GM23338 (cell line): ENCODE measurements at regions not wholly inside any gene's neighbourhood (a gene's known extent, or its start where the extent isn't known, plus 50 kb on each side); places are given as distances from the start of the nearest gene placed in this dataset.

Experiments
- ATAC-seq: fragments of 200-7000 bp; cut with Tn5 transposase; 3 replicates; pipeline ENCODE4 v1.9.1; 2020
- DNase-seq: peaks from one replicate; pipeline ENCODE4 v3.0.0-alpha.2; 2015; ENCODE audit warnings: low spot score
- H2AFZ ChIP-seq: fragments of 200-600 bp; sonication (generic); 2 replicates; pipeline ENCODE4 v1.8.0; 2016; ENCODE audit warnings: antibody characterized with exemption, mild to moderate bottlenecking, moderate library complexity
- H3F3A ChIP-seq: fragments of 200-600 bp; sonication (generic); replicated peaks from 2 replicates; pipeline ENCODE4 v1.8.0; 2017; ENCODE audit warnings: antibody characterized with exemption, mixed run types, low read depth
- H3K27ac ChIP-seq: fragments of 200-600 bp; sonication (generic); 2 replicates; pipeline ENCODE4 v1.6.1; 2016; ENCODE audit warnings: low read depth
- H3K27me3 ChIP-seq: fragments of 200-600 bp; sonication (generic); 2 replicates; pipeline ENCODE4 v1.8.0; 2016; ENCODE audit warnings: mild to moderate bottlenecking, mixed run types, moderate library complexity; ENCODE audit not compliant: insufficient read depth
- H3K36me3 ChIP-seq: fragments of 200-600 bp; sonication (generic); 2 replicates; pipeline ENCODE4 v1.8.0; 2016; ENCODE audit warnings: mild to moderate bottlenecking; ENCODE audit not compliant: insufficient read depth
- H3K4me1 ChIP-seq: fragments of 200-600 bp; sonication (generic); 2 replicates; pipeline ENCODE4 v1.8.0; 2016; ENCODE audit warnings: mild to moderate bottlenecking, moderate library complexity; ENCODE audit not compliant: insufficient read depth
- H3K4me2 ChIP-seq: fragments of 200-600 bp; sonication (generic); 2 replicates; pipeline ENCODE4 v1.7.1; 2017; ENCODE audit warnings: mixed run types
- H3K4me3 ChIP-seq: fragments of 200-600 bp; sonication (generic); 2 replicates; pipeline ENCODE4 v1.6.1; 2016; ENCODE audit warnings: mixed run types
- H3K79me2 ChIP-seq: fragments of 200-600 bp; sonication (generic); replicated peaks from 2 replicates; pipeline ENCODE4 v1.8.0; 2017; ENCODE audit warnings: mild to moderate bottlenecking; ENCODE audit not compliant: insufficient read depth
- H3K9me2 ChIP-seq: fragments of 200-600 bp; sonication (generic); 2 replicates; pipeline ENCODE4 v1.8.0; 2017; ENCODE audit not compliant: insufficient read depth
- H4K20me1 ChIP-seq: fragments of 200-600 bp; sonication (generic); replicated peaks from 2 replicates; pipeline ENCODE4 v1.8.0; 2017; ENCODE audit warnings: mild to moderate bottlenecking; ENCODE audit not compliant: insufficient read depth
- H3K27ac Mint-ChIP-seq: 2 replicates; pipeline ENCODE4 v1.8.0; 2020; ENCODE audit warnings: inconsistent platforms, mild to moderate bottlenecking, moderate library complexity, mixed read lengths
- H3K27me3 Mint-ChIP-seq: 3 replicates; pipeline ENCODE4 v1.8.0; 2022; ENCODE audit warnings: low read depth, mild to moderate bottlenecking, moderate library complexity, mixed read lengths, inconsistent platforms; ENCODE audit not compliant: insufficient read depth, poor library complexity
- H3K36me3 Mint-ChIP-seq: 3 replicates; pipeline ENCODE4 v1.8.0; 2021; ENCODE audit warnings: low read depth, mild to moderate bottlenecking, inconsistent platforms, moderate library complexity, mixed read lengths
- H3K4me1 Mint-ChIP-seq: 3 replicates; pipeline ENCODE4 v1.8.0; 2020; ENCODE audit warnings: mild to moderate bottlenecking, inconsistent platforms, mixed read lengths
- H3K4me3 Mint-ChIP-seq: 3 replicates; pipeline ENCODE4 v1.8.0; 2021; ENCODE audit warnings: moderate library complexity, mild to moderate bottlenecking, inconsistent platforms, mixed read lengths
- H3K9me3 Mint-ChIP-seq: 3 replicates; pipeline ENCODE4 v1.8.0; 2020; ENCODE audit warnings: moderate library complexity, mild to moderate bottlenecking, inconsistent platforms, mixed read lengths
- CREB1 ChIP-seq: fragments of 250-450 bp; sonication (Bioruptor Pico); IDR thresholded peaks from 2 replicates; pipeline ENCODE4 v1.5.0; 2020; ENCODE audit warnings: low read depth, mild to moderate bottlenecking, moderate library complexity
- EZH2 ChIP-seq: fragments of 200-600 bp; sonication (generic); IDR thresholded peaks from one replicate; pipeline ENCODE4 v1.8.0; 2017; ENCODE audit warnings: antibody characterized with exemption, mild to moderate bottlenecking, low read depth; ENCODE audit not compliant: unreplicated experiment
- EZH2phosphoT487 ChIP-seq: fragments of 200-600 bp; sonication (generic); IDR thresholded peaks from one replicate; pipeline ENCODE4 v1.8.1; 2018; ENCODE audit warnings: antibody characterized with exemption; ENCODE audit not compliant: unreplicated experiment
- ZNF114 ChIP-seq: fragments of 250-450 bp; sonication (Bioruptor Pico); IDR thresholded peaks from 2 replicates; pipeline ENCODE4 v1.5.0; 2020; ENCODE audit warnings: mild to moderate bottlenecking, moderate library complexity
- ZNF331 ChIP-seq: fragments of 250-450 bp; sonication (Bioruptor Pico); IDR thresholded peaks from 2 replicates; pipeline ENCODE4 v1.5.0; 2020; ENCODE audit warnings: low read depth, mild to moderate bottlenecking, moderate library complexity
- TF ChIP-seq, protein P1 (sequence below): IDR thresholded peaks from 2 replicates; pipeline ENCODE4 v1.6.1; 2016; ENCODE audit warnings: antibody characterized with exemption
- TF ChIP-seq, protein P2 (sequence below), 2 experiments: fragments of 200-600 bp in 1 of 2; sonication (generic) in 1 of 2; conservative IDR thresholded peaks; 2 replicates each; pipeline versions ENCODE4 v1.5.1 to v1.6.1; 2016 to 2017; ENCODE audit warnings: antibody characterized with exemption in 2 of 2, low read depth in 2 of 2, mild to moderate bottlenecking in 2 of 2, moderate library complexity in 1 of 2

DNA sequence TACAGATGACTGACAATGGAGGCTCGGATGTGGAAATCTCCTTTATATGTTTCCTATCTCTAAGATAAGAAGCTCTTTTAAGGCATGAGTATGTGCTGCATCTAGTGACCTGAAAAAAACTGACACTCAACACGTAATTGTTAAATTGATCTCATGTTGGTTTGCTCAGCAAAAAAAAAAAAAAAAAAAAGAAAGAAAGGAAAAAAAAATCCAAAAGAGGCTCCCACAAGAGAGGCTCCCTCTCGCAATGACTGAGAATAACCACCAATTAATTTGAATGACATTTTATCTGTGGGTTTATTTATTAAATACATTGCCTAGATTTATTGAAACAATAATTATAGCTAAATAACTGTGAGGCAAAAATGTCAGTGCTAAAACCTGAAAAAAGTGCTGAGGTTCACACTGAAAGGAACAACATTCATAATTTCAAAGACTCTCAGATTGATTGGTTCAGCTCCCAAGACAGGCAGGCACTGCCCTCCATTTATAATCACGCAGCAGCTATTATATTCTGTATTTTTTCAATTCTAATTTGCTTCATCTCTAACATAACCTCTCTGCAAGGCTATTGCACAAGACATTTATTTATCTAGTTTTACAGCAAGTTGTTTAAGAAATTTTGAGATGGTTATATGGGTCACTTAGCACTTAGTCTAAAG is 184.5 kb upstream of the TMPRSS15 start (continued):
- TF ChIP-seq, protein P1, sequence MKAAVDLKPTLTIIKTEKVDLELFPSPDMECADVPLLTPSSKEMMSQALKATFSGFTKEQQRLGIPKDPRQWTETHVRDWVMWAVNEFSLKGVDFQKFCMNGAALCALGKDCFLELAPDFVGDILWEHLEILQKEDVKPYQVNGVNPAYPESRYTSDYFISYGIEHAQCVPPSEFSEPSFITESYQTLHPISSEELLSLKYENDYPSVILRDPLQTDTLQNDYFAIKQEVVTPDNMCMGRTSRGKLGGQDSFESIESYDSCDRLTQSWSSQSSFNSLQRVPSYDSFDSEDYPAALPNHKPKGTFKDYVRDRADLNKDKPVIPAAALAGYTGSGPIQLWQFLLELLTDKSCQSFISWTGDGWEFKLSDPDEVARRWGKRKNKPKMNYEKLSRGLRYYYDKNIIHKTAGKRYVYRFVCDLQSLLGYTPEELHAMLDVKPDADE: no peak
- TF ChIP-seq CREB1 (CRISPR knock-in tag): no peak
- TF ChIP-seq, protein P2, sequence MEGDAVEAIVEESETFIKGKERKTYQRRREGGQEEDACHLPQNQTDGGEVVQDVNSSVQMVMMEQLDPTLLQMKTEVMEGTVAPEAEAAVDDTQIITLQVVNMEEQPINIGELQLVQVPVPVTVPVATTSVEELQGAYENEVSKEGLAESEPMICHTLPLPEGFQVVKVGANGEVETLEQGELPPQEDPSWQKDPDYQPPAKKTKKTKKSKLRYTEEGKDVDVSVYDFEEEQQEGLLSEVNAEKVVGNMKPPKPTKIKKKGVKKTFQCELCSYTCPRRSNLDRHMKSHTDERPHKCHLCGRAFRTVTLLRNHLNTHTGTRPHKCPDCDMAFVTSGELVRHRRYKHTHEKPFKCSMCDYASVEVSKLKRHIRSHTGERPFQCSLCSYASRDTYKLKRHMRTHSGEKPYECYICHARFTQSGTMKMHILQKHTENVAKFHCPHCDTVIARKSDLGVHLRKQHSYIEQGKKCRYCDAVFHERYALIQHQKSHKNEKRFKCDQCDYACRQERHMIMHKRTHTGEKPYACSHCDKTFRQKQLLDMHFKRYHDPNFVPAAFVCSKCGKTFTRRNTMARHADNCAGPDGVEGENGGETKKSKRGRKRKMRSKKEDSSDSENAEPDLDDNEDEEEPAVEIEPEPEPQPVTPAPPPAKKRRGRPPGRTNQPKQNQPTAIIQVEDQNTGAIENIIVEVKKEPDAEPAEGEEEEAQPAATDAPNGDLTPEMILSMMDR (conservative IDR thresholded peaks at IDR 0.05; ENCODE audit: low read depth in 2 of 2): no peak

DNA sequence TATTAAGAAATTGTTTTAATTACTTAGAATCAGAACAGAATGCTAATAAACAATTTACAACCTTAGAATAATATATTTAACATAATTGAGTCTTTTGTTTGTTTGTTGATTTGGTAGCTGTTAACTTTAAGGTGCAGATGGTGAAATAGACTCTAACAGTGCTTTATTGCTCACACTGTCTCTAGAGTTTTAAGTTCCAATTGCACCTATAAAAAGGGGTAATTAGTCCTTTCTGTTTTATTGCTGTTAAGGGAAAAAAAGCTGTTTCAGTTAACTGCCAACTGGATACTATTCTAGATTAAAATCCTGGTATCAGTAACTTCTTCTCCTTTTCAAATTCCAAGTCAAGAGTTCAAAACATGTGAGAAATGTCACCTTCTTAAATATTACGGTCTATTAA is 197.6 kb upstream of the TMPRSS15 start:
- no peak for ATAC-seq
- H3K79me2 ChIP-seq: no peaks in the 10 kb centered on the region
- no peak overlapping the region for H3K27ac Mint-ChIP-seq
- H3K9me2 ChIP-seq: 0 out of 2 replicates have a peak, but pooled peaks cover 4% of the 10 kb centered on the region
- H3K36me3 ChIP-seq: no peaks in the 10 kb centered on the region
- no peak overlapping the region for H3K4me3 Mint-ChIP-seq
- no peaks in the 10 kb centered on the region for H3K36me3 Mint-ChIP-seq
- no peaks in the 10 kb centered on the region for H3K27me3 ChIP-seq
- H3K4me2 ChIP-seq: no peak overlapping the region
- H3F3A ChIP-seq: no peaks in the 10 kb centered on the region
- DNase-seq: no peak
- H3K4me3 ChIP-seq: no peak overlapping the region
- peaks cover 9% of the 10 kb centered on the region for H3K9me3 Mint-ChIP-seq
- no peak overlapping the region for H2AFZ ChIP-seq
- no peak overlapping the region for H3K27ac ChIP-seq
- no peaks in the 10 kb centered on the region for H4K20me1 ChIP-seq
- peaks cover 13% of the 10 kb centered on the region for H3K4me1 ChIP-seq
- no peak for TF ChIP-seq EZH2
- TF ChIP-seq, protein P1: no peak
- TF ChIP-seq CREB1 (CRISPR knock-in tag): no peak
- TF ChIP-seq, protein P2 (conservative IDR thresholded peaks at IDR 0.05; ENCODE audit: low read depth in 2 of 2): no peak
- no peaks in the 10 kb centered on the region for H3K27me3 Mint-ChIP-seq
- H3K4me1 Mint-ChIP-seq: peaks cover 25% of the 10 kb centered on the region; the same call in 2 of the 3 replicates

DNA sequence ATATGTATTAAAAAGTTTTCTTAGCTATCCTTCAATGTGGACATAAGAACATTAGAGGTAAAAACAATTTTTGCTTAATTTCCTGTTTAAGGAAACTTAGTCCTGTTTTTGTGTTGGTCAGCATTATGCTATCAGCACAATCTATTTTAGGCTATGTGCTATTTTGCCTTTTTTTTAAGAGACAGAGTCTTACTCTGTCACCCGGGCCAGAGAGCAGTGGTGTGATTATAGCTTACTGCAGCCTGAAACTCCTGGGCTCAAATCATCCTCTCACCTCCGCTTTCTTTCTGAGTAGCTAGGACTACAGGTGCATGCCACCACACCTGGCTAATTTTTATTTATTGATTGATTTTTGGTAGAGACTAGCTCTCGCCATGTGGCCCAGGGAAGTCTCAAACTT is 199.1 kb upstream of the TMPRSS15 start:
- TF ChIP-seq, protein P1: no peak
- TF ChIP-seq EZH2: no peak
- no peak for TF ChIP-seq ZNF331 (CRISPR knock-in tag)
- no peak for TF ChIP-seq CREB1 (CRISPR knock-in tag)
- TF ChIP-seq EZH2phosphoT487: no peak
- TF ChIP-seq ZNF114 (CRISPR knock-in tag): no peak
- DNase-seq: no peak
- peak overlapping the region; percentile 22; the same call in 1 of the 2 replicates for H3K27ac Mint-ChIP-seq
- H3K4me3 Mint-ChIP-seq: no peak overlapping the region
- H3K36me3 Mint-ChIP-seq: no peaks in the 10 kb centered on the region
- peaks cover 9% of the 10 kb centered on the region for H3K9me3 Mint-ChIP-seq
- no peak overlapping the region for H3K27ac ChIP-seq
- no peaks in the 10 kb centered on the region for H3K79me2 ChIP-seq
- peaks cover 25% of the 10 kb centered on the region; the same call in 2 of the 3 replicates for H3K4me1 Mint-ChIP-seq
- no peak overlapping the region for H2AFZ ChIP-seq
- H3K36me3 ChIP-seq: no peaks in the 10 kb centered on the region
- H3K4me1 ChIP-seq: peaks cover 13% of the 10 kb centered on the region
- H3K4me2 ChIP-seq: no peak overlapping the region
- H4K20me1 ChIP-seq: no peaks in the 10 kb centered on the region
- 0 out of 2 replicates have a peak, but pooled peaks cover 4% of the 10 kb centered on the region for H3K9me2 ChIP-seq
- H3F3A ChIP-seq: no peaks in the 10 kb centered on the region
- H3K27me3 Mint-ChIP-seq: no peaks in the 10 kb centered on the region
- peak; percentile 34; the same call in 1 of the 3 replicates for ATAC-seq
- no peak overlapping the region for H3K4me3 ChIP-seq
- no peaks in the 10 kb centered on the region for H3K27me3 ChIP-seq
